ENCODE measurements at regions not wholly inside any gene's neighbourhood (a gene's known extent, or its start where the extent isn't known, plus 50 kb on each side); places are given as distances from the start of the nearest gene placed in this dataset.
A peak's percentile ranks its signal among the peaks of the same experiment; 100 is the strongest.

- no peak for DNase-seq (ENCODE audit: low read depth in 2 of 2)
Measured at GRCh38 chr2:102078773-102079172, 63.8 kb upstream of the IL1R1 start.

GRCh38 chr2:102080451-102081242 lies 61.9 kb upstream of the IL1R1 start:
- DNase-seq (ENCODE audit: low read depth in 2 of 2): no peak

GRCh38 chr2:102081243-102081522 lies 61.4 kb upstream of the IL1R1 start:
- no peak for DNase-seq (ENCODE audit: low read depth in 2 of 2)

- DNase-seq (ENCODE audit: low read depth in 2 of 2): no peak
Measured at GRCh38 chr2:102081606-102082005, 60.9 kb upstream of the IL1R1 start.

- DNase-seq (ENCODE audit: low read depth in 2 of 2): peak in 1 of 2 experiments; percentile 37
Measured at GRCh38 chr2:102082571-102083392, 59.8 kb upstream of the IL1R1 start.

DNA sequence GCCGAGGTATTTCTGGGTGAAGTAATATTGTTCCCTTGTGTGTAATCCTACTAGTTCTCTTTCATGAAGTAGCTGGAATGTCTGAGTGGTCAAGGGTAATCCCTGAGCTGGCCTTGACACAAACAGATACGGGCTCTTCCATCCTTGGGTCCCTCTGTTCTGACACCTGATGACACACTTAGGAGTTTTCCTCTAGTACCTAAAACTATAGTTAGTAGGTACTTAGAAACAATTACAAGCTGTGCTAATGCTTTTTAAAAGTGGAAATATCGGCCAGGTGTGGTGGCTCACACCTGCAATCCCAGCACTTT lies 59.2 kb upstream of the IL1R1 start:
- DNase-seq (ENCODE audit: low read depth in 2 of 2): no peak

DNA sequence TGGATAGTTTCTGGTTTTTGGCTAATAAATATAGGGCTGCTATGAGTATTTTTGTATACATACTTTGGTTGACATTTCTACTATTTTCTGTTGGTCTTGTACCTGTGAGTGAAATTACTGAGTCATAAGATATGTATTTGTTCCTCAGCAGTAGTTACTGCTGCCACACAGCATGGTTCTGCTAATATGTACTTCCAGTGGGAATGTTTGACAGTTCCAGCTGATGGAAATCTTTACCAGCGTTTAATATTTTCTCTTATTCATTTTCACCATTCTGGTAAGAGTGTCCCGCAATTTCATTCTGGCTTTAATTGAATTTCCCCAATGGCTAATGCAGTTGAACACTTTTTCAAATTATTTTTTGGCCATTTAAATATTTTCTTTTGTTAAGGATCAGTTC lies 57.9 kb upstream of the IL1R1 start:
- no peak for DNase-seq (ENCODE audit: low read depth in 2 of 2)

DNA sequence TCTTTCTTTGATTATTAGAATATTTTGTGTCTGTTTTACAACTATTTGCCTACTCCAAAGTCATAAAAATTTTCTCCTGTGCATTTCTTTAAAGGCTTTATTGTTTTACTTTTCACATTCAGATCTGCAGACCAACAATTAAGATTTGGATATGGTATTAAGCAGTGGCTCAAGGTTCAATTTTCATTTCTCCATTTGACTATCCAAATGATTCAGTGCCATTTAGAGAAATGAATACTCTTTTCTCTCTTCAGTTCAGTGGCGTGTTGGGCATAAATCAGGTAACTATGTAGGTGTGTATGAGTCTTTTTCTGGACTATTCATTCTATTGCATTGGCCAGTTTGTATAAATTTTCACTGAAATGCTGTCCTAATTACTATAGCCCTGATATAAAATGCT lies 57.3 kb upstream of the IL1R1 start:
- no peak for DNase-seq (ENCODE audit: low read depth in 2 of 2)

DNA sequence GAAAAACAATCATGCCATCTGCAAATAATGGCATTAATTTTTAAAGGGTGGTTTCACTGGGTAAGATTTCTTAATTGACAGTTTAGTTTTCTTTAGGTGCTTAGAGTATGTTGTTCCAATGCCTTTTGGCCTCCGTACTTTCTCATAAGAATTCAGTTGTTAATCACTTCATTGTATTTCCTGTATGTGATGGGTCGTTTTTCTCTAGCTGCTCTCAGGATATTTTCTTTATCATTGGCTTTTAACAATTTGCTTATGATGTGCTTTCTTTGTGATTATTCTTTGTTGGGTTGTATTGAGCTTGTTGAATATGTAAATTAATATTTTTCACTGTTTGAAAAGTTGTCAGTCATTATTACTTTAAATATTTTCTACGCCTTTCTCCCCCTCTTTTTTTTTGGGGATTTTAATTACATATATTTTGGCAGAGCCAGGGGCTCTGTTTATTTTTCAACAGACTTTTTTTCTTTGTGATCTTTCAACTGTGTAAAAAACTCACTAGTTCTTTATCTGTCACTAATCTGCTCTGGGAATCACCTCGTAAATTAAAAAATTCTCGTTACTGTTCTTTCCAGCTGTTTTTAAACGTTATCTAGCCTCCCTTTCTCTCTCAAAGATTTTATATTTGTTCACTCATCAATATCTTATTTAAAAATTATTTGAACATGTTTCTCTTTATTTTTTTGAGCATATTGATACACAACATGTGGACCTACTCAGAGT lies 56.2 kb upstream of the IL1R1 start:
- DNase-seq (ENCODE audit: low read depth in 2 of 2): no peak

DNA sequence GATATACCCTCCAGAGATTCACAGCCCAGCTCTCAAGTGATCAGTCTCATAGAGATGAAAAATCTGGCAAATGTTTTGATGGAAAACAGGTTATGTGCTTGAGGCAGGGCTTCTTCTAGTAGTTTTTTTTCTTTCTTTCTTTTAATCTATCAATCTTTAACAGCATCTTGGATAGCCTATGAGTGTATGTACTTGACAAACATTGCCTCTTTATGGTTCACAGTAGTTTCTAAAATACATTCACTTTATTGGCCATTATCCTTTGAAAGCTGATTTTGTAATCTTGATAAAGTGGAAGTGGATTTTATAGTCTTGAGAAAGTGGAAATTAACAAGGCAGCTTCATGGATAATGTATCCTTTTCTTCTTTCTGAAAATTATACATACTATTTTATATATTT lies 51.4 kb upstream of the IL1R1 start:
- no peak for DNase-seq (ENCODE audit: low read depth in 2 of 2)

DNA sequence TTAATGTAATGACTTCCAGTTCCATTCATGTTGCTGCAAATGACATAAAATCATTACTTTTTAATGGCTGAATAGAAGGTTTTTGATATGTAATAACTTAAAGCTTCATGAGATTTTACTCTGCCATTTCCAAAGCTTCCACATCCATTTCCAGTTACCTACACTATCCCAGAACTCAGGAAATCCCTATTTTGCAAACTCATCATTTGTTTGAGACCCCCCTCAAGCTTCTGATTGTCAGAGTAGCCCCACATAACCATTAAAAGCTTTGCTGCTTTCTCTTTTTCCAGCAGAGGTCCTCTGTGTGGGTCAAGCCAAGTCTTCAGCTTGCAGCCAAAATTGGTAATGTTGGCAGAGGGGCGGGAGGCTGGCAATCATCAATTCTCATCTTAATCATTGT lies 50.6 kb upstream of the IL1R1 start:
- no peak for DNase-seq (ENCODE audit: low read depth in 2 of 2)

DNA sequence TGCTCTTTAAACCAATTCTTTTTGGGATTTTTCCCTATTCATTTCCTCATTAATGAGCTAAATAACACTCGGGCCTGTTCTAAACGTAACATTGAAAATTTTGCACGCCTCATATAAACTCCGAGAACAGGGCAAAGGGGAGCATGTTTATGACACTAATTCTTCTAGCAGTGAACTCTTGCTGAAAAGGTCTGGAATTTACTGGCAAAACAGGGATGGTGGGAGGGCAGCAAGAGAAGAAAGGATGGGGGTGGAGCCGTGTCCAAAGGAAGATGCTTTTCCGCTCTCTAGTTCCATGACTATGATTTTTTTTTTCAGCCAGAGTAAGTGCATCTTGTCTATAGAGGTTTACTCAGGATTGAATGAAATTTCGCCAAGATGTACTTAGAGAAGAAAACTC lies 50.0 kb upstream of the IL1R1 start:
- DNase-seq (ENCODE audit: low read depth in 2 of 2): no peak

Data from stimulated activated CD4-positive, alpha-beta T cell treated with anti-CD3 and anti-CD28 coated beads, Interleukin-12 subunit alpha, Interleukin-12 subunit beta, amount 100 ng/mL, for 24 hours (primary cell).